C1 segment of cervical spinal cord (tissue), 14 donors: ENCODE measurements at regions not wholly inside any gene's neighbourhood (a gene's known extent, or its start where the extent isn't known, plus 50 kb on each side); places are given as distances from the start of the nearest gene placed in this dataset.

Experiments
- DNase-seq, 14 donors: peaks; one replicate each; lab custom pipeline; 2025; lab: John Stamatoyannopoulos, UW

DNA sequence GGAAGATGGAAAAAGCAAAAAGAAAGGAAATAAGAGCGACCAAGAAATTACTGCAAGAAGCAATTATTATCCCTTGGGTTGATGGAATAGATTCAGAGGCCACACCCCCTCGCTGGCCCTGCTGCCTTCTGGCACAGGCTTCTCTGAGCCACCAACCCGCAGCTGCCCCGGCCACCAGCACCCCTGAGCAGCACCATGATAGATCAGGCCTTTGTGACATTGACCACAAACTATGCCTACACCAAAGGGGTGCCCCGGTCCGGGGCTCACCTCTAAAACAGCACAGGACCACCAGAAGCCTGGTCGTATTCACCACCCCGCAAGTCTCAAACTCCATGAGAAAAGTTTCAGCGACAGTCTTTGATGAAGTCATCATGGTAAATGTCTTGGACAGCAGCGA, 1059.3 kb downstream of the SLITRK1 start:
- DNase-seq: no peak

DNA sequence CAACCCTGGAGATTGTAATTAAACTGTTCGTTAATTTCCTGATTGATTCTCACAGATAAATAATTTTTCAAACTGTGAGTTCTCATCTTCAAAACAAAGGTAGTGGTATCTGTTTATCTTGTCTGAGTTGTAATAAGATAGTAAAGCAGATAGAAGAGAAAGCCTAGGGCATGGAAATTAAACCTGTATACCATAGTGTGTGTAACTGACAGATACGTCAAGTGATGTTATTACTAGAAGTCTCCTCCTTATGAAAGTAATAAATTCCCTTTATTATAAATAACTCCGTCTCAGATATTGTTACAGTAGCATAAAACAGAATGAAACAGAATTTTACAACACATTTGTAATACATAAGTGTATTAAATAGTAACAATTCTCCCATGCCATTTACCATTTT, 1065.1 kb downstream of the SLITRK1 start:
- no peak for DNase-seq

DNA sequence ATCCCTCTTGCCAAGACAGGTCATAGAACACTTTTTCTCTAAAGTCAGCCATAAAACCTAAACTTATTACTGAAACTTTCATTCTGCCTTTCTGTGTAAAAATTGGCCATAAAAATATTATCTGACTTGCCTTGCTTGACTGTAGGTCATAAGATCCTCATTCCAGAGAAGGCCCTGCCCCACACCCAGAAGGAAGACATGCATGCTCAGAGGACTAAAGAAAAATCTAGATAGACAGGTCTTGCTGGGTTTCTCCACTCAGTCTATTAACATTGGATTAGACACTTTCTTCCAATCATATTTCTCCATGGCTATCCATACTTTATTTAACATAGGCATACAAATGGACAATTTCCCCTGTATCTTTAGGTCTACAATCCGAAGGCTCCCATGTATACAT, 1066.5 kb downstream of the SLITRK1 start:
- no peak for DNase-seq

DNA sequence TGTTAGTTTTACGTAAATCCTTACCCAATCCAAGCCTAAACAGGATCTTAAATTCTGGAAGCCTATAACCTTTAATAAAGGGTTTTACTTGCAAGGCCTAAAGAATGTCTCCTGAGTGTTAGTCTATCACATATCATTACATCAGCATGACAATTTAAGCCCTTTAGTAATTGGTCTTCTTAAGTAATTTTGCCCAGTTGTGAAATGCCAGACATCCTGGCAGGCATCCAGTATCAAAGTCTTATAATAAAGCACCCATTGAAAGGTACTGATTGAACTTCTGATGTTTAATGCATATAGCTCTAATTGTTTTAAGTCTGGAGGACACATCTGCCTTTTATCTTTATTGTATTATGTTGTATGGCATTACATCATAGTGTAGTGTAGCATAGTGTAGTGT, 1078.9 kb downstream of the SLITRK1 start:
- no peak for DNase-seq

DNA sequence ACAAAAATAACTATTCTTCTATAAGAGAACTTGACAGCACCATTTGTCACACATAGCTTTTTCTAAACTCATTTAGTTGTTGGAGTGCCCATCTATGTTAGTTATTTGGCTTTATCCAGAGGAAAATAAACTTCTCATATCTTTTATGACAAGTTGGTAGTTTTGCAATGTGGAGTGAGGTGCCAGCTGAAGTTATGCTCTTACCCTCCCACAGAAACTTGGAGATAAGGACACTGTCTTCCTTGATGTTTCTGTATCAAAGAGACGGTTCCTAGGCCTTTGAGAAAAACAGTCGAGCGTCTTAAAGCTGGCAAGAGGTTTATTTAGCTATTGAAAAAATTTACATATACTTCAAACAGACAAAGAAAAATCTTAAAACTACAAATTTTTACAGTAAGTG, 1079.7 kb downstream of the SLITRK1 start:
- no peak for DNase-seq

DNA sequence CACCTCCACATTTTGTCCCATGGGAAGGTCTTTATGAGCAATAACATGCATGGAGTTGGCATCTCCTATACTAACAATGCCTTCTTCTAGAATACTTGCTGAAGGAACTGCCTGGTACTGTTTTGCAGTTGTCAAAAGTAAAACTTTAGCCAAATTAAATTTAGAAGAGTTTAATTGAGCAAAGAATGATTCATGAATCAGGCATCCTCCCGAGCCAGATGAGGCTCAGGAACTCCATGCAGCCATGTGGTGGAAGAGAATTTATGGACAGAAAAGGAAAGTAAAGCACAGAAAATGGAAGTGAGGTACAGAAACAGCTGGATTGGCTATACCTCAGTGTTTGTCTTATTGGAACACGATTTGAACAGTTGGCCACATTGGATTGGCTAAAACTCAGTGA, 1081.9 kb downstream of the SLITRK1 start:
- DNase-seq: no peak

DNA sequence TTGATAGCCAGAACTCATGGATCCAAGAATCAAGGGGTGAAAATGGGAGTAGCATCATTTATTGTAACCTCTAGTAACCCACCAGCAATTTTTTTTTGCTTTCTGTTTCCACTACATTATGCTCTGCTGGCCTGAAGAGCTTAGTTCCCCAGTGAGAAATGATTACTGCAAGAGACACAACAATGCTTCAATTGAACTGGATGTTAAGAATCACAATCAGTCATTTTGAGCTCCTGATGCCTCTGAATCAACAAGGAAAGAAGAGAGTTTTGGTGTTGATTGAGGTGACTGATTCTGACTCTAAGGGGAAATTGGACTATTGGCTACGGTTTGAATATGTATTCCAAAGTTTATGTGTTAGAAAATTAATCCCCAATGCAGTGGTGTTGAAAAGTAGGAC, 1084.4 kb downstream of the SLITRK1 start:
- no peak for DNase-seq

DNA sequence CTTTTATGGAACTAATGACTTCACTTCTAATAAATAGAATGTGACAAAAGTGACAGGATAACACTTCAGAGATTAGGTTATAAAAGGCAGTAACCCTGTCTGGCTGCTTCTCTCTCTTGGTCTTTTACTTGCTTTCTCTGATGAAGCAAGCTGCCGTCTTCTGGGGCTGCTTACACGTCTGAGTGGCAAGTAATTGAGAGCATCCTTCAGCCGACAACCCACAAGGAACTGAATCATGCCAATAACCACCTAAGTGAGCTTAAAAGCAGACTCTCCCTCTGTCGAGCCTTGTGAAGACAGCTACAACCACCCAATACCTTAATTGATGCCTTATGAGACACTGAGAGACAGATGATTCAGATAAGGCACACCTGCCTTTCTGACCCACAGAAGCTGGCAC, 1091.2 kb downstream of the SLITRK1 start:
- no peak for DNase-seq

DNA sequence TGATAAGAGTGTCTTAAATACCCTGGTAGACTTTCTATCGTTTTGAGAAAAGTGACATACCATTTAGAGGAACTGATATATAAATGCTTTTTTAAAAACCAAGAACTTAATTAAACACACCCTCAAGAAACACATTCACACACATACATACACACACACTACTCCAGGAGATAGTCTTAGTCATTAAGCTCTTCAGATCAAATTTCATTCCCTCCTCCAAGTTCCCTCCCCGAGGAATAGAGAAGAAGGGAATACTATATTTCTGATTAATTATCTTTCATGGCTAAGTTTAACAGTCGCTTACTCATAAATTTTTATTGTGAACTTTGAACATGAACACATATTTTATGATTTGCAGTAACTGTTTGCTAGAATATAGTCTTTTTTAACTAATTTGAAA, 1109.5 kb downstream of the SLITRK1 start:
- no peak for DNase-seq

DNA sequence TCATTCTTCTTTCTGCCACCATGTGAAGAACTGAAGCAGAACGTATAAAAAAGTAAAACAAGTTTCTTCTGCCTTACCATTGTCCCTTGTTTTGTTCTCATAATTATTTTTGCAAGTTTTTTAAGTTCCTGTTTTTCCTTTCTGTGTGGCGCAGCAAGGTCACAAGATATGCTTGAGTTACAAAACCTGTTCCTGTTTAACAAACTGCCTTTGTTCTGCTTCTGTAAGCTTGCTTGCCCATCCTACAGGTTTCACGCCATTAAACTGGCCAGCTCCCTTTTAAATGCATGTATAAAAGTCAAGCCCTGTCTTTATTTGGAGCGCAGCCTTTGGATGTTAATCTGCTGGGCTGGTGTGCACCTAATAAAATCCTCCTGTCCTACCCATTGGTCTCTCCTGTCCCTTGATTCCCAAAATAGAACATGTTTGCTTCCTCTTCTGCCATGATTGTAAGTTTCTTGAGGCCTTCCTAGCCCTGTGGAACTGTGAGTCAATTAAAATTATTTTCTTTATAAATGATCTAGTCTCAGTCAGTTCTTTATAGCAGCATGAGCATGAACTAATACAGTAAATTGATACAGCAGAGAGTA, 1115.4 kb downstream of the SLITRK1 start:
- no peak for DNase-seq

DNA sequence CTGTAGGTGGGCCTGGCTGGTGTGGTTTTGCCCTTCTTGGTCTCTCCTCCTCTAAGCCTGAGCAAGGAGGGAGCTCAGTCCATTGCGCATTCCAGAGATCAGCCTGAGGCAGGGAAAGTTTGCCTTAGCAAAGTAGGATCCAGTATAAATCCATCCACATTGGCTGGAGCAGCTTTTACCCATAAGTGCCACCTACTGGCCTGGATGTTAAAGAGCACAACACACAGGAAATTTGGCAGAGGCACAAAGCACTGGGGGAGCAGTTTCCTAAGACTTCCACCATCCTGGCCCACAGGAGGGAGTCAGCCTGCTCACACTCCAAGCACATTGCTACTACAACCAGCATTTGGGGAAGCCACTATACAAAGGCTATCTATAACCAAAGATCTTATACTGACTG, 1124.2 kb downstream of the SLITRK1 start:
- DNase-seq: no peak

DNA sequence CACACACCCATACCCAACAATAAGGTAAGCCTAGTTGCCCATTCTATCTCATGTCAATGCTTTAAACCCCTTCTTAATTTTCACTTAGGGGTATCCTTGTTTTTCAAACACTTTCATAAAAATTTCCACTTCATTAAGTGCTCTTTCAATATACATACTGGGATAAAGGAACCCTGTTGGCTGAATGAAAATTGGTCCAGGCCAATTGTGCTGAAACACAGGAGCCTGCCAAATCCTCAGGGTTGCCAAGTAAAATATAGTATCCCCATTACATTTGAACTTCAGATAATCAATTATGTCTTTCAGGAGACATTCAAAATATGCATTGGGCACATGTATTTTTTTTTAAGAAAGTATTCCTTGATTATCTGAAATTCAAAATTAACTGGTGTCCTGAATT, 1131.1 kb downstream of the SLITRK1 start:
- no peak for DNase-seq

DNA sequence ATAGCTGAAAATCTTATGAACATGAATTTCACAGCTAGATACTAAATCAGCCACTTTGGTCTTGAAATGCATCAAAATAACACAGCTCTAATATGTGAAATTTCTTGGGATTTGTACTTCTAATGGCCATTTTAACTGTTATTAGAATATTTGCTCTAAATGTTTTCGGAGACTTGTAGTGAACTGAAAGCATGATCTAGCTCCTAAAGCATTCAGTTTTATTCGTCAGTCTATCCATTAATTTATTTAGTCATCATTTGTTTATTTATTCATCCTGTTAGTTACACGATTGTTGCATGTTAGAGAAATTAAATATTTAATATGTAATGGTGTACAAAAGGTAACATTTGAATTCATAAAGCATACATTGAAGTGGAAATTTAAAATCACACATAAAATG, 1132.7 kb downstream of the SLITRK1 start:
- no peak for DNase-seq

DNA sequence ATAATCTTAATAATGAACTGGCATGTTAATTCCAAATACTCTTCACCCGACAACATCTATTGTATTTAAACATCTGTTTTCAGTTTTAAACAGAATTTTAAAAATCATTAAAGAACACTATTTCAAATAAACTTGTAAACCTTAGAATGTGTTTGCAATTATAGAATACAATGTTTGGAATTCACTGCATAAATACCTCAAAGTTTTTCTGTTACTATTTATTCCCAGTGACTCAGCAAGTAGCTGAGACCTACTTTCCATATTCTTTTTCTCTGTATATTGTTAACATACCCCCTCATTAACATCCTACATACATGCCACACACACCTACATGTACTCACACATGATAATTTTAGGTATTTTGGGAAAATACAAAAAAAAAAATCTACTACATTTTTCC, 1134.3 kb downstream of the SLITRK1 start:
- no peak for DNase-seq

DNA sequence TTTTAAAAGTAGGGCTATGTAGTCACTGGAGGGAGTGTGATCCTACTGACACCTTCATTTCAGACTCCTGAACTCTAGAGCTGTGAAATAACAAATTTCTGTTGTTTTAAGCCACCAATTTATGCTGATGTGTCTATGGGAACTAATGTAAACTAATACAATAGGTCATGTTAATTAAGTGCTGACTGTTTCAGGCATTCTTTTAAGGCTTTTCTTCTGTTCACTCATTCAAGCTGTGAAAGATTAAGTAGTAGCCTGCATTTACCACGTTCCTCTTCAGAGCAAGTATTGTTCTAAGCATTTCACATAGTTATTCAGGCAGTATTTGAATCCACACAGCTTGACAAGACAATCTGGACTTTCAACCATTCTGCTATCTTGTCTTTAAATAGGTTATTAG, 1135.0 kb downstream of the SLITRK1 start:
- no peak for DNase-seq

DNA sequence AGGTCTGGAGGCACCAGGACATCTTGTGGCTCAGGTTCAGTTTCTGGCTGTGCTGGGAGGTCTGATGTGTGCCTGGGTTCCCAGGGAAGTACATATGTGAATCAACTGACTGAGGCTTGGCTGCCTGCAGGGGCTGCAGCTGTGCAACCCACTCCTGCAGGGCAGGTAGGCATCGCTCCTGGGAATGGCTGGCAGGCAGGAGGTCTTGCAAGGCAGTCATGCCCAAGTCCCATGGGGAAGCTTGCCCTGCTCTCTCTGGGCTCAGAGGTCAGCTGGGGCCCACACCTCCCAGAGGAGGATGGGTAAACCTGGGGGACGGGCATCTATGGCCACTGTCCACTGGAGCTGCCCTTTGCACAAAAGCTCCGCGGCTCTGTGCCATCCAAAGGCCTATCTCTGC, 1141.8 kb downstream of the SLITRK1 start:
- DNase-seq: no peak

DNA sequence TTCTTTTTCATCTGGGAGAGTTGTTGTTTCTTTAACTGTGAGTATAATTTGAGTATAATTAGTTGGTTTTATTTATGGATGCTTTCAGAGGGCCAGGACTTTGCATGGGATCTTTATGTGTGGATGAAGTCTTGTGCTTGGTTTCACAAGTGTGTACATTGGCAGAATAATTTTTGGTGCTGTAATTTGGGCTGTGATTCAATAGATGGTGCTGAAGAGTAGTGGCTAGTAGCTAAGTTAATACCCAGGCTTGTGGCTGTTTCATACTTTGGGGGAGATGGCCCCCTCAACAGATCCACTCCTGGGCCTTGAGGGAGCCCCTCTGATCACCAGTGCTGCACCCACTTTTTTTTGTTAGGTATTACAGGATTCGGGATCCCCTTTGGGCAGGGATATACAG, 1142.4 kb downstream of the SLITRK1 start:
- no peak for DNase-seq

DNA sequence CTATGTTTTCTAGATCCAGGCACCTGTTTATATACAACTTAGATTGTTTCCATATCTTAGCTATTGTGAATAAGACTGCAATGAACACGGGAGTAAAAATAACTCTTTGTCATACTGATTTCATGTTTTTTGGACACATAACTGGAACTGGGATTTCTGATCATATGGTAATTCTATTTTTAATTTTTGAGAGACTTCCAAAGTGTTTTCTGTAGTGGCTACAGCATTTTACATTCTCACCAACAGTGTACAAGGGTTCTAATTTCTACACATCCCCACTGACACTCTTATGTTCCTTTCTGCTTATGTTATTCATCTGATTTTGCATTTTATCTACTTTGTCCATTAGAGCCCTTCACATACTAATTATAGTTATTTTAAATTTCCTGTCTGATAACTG, 1152.9 kb downstream of the SLITRK1 start:
- DNase-seq: no peak

DNA sequence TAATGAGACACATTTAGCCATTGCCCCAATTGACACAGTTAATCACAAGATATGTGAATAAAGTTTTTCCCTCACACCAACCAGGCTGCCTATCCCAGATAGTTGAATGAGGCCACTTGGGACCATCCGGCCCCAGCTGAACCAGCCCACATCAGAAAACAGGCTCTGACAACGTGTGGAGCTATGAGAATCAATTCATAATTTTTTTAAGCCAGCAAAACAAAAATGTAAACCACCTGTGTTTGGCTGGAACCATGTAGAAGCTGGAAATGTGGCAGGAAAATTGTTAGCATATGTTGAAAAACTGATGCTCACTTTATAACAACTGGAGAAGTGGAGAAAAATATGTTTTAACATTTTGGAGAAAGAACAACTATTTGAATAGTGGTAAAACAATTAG, 1161.3 kb downstream of the SLITRK1 start:
- no peak for DNase-seq

DNA sequence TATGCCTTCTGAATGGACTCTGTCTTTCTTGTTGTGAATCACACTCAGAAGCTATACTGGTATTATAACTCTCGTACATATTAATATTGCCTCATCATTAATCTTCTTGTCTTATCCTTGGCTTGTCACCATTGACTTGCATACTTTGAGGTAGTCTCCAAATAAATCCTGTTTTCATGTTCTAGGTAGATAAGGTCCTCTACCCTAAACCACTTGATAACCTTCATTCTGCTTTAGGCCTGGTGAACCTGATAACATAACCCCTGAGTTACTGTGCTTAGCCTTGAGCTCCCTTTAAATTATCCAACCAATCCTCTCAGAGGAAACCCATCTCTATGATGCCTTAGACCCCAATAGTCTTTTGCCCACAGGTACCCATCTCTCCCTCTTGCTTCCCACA, 1162.3 kb downstream of the SLITRK1 start:
- DNase-seq: no peak

DNA sequence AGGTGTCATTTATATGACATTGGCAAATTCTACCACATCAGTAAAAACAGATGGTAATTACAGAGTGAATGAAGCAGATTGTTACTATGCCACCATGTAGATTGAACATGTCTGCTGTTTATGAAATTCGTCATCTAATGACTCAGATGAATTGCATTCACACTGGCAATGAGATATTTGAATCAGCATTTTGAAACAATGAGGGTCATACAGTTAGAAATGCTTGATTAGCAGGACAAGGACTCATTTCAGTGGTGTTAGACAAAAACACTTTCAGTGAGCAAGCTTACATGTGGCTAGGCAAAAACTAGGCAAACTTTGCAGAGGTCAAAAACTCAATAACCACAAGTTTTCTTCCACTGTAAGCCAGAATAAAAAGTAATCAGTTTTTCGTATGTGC, 1165.0 kb downstream of the SLITRK1 start:
- DNase-seq: no peak

DNA sequence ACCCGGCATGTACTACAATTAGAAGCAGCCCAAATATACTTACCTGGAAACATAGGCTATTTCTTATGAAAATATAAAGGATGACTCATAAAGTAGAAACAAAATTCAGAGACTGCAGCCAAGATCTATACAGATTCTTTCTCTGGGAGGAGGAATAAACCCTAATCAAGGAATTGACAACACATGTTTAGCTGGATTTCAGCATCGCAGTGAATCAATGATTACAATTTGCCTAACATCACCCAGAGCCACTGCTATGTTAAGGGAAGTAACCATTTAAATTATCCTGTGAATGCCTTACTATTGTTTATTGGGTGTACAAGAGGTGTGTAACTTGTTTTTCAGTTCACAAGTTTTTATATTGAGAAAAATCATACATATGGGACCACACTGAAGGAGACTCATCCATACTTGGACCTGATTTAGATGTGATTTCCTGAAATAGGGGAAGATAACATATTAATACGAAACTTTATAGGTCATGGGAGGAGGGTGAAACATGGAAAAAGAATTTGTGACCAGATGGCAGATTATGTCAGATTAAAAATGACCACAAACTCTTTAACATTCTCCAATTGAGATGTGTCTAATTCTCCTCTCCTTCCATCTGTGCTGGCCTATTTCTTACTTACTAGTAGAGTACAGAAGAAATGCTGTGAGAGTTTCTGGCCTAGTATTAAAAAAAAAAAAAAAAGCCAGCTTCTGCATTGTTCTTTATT, 1168.4 kb downstream of the SLITRK1 start:
- no peak for DNase-seq

DNA sequence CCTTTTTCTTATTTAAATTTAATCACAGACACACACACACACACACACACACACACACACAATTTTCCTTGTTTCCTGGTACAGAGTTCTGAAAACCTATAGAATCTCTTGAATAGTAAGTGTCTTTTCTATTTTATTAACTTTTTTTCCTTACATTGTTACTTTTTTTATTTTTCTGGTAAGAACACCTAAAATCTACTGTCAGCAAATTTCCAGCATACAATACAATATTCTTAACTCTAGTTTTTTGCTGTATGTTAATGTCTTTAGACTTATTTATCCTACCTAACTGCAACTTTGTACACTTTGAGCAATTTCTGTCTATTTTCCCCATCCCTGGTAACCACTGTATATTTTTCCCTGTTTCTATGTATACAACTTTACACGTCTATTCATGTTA, 1179.8 kb downstream of the SLITRK1 start:
- DNase-seq: no peak

DNA sequence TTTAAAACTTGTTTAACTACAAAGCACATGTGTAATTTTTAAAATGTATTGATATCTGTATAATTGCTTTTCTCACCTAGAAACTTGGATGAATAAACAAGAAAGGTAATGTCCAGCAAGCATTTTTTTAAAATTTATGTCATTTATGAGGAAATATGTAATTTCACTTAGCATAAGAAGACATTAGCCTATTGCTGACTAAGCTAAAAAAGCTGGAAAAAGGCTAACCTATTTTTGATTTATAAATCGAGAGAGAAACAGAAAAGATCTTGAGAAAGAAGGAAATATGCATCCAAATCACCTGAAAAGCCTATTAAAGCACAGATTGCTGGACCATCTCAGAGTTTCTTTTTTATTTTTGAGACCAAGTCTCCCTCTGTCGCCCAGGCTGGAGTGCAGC, 1181.3 kb downstream of the SLITRK1 start:
- no peak for DNase-seq
